T-helper 2 cell treated with Interferon-gamma antibody and Interleukin-4, amounts not matched to agents 100 ng/mL and 5 ng/mL, for 36 hours (primary cell): ENCODE measurements at regions not wholly inside any gene's neighbourhood (a gene's known extent, or its start where the extent isn't known, plus 50 kb on each side); places are given as distances from the start of the nearest gene placed in this dataset.

Experiments
- intact Hi-C: fragments of 100-400 bp; cut with micrococcal nuclease; formaldehyde crosslinking; loops from one replicate; pipeline ENCODE4 v1.15.1; 2023

DNA sequence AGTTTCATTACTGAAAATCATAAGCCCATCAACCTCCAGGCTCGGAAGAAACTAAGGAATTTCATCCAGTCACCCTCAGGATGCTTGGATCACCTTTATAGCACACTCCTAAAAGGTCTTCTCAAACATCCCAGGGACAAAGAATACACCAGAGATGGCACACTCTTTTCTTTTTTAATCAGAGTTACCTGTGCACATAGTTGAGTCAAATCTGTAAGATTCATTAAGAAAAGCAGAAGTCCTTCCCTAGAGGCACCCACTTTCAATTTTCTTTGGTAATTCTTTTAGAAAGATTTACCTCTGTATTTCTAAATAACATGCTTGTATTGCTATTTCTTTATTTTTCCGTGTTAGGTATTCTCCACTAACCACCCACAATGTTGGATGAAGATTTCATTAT lies 50.6 kb upstream of the IL6 start:
- intact Hi-C loops = loop anchor here (5.0 kb wide), 2 partner anchors 34 to 51 kb away; partner anchors contain the start of gene IL6

DNA sequence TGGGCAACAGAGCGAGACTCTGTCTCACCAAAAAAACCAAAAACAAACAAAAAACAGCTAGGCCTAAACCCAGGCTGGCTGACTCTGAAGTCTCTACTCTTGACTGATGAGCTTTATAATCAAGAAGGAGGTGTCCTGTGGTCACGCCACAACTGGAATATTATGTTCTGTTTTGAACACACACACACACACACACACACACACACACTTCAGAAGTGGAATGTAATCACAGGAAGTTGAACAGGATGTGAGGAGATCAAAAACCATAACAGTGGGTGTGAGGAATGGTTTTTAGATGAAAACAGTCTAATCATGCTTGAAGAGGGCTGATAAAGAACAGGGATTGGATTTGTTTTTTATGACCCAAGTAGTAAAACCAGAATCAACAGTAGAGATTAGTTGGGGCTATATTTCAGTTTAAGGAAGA lies 51.1 kb upstream of the IL6 start:
- intact Hi-C loops = loop anchor here (5.0 kb wide), 2 partner anchors 34 to 51 kb away; partner anchors contain the start of gene IL6

- intact Hi-C loops = loop anchor here (5.0 kb wide), 2 partner anchors 33 to 52 kb away; partner anchors contain the start of gene IL6
Measured at GRCh38 chr7:22675421-22675820, 51.6 kb upstream of the IL6 start.

DNA sequence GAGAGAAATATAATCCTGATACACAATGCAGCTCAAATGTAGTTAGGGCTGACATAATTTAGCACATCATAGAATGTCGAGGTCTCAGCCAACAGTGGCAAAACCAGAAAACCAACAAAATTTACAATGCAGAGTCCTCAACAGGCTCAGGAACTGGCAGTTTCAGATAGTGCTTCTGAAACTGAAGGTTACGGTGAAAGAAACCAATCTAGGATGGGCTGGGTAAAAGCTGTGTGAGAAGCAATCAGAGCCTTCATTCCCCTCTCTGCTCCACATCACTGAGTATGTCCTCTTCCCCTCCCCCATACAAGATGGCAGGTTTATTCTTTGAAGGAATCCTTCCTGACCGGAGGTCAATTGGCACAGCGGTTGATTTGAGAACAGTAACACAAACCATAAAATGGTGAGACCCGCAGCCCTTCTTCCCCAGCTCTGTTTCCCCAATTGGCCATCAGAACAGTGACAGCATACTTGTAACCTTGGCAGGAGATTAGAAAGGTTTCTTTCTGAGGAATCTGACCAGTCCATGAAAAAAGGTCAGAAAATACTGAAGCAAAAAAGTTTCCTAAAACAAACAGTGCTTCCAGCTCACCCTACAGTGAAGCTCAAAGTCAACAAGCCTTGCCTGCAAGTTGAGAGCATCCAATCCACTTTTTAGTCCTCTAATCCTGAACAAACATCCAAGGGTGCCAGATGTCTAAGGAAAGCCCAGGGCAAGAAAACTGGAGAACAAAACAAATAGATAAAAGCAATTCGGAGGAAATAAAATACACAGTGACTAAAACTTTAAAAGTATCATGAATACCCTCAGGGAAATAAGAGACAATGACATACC lies 53.9 kb upstream of the IL6 start:
- intact Hi-C loops = no loop called here

- intact Hi-C loops = no loop called here
Measured at GRCh38 chr7:22671177-22671879, 55.7 kb upstream of the IL6 start.

- intact Hi-C loops = no loop called here
Measured at GRCh38 chr7:22670422-22670815, 56.6 kb upstream of the IL6 start.

- intact Hi-C loops = no loop called here
Measured at GRCh38 chr7:22669692-22670421, 57.1 kb upstream of the IL6 start.

GRCh38 chr7:22668971-22669401 lies 58.0 kb upstream of the IL6 start:
- intact Hi-C loops = no loop called here

- intact Hi-C loops = no loop called here
Measured at GRCh38 chr7:22667562-22668239, 59.3 kb upstream of the IL6 start.

DNA sequence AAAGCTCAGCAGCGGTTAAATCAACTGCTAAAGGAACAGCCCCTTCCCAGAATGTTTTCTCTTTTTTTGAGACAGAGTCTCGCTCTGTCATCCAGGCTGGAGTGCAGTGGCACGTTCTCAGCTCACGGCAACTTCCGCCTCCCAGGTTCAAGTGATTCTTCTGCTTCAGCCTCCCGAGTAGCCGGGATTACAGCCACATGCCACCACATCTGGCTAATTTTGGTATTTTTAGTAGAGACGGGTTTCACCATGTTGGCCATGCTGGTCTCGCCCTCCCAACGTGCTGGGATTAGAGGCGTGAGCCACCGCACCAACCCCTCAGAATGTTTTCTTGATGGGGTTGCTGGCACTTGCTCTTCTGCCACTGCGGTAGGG lies 59.8 kb upstream of the IL6 start:
- intact Hi-C loops = no loop called here

GRCh38 chr7:22666732-22667131 lies 60.3 kb upstream of the IL6 start:
- intact Hi-C loops = no loop called here

GRCh38 chr7:22665923-22666322 lies 61.1 kb upstream of the IL6 start:
- intact Hi-C loops = no loop called here

DNA sequence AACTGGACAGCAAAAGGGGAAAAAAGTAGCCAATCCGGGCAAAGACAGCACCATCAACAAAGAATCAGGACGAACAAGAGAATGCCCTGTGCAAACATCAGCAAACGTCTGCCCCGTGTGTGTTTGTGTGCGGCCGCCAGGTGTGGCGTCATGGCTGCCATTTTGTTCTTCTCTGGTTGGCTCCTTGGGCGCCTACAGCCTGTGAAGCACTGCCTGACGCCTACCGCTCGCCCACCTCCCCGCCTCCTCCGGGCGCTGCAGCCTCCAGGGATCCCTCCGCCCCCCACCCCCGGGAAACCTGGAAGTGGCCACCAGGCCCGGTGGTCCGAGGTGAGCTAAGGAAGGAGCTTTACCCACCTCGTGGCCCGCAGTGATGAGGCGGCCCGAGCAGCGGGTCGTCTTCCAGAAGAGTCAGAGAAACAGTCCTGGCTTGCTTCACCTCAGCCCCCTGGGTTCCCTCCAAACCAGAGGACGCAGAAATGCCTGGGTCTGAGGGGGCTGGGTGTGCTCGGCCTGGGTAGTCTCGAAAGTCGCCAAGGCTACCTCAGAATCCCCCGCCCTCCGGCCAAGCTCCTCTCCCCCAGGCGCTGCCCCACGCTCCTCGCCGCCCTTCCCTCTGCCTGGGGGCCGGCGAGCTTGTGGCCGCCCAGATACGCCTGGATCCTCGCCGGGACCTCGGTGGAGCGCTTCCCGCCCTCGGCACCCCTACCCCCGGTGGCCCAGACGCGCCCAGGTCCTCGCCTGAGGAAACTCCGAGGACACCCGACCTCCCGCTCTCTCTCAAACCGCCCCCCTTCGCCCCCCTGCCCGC lies 61.8 kb upstream of the IL6 start:
- intact Hi-C loops = loop anchor here (5.0 kb wide), 2 partner anchors 32 to 103 kb away; no protein-coding TSS in a partner anchor

DNA sequence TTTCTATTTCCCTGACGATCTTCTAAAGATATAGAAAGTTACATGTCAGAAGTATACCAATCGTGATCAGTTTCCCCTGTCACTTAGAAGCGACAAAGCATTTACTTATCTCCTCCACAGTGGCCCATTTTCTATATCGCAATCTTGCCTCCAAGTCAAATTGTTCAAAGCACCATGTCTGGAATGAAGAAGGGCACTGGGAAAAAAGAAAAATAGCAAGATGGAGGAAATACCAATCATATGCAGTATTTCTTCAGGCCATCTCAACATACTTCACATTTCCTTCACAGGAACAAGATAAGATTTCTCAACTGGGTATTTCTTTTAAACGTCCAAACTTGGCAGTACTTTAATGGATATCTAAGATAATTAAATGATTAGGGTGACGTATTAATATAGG lies 63.3 kb upstream of the IL6 start:
- intact Hi-C loops = loop anchor here (5.0 kb wide), 2 partner anchors 34 to 101 kb away; no protein-coding TSS in a partner anchor

DNA sequence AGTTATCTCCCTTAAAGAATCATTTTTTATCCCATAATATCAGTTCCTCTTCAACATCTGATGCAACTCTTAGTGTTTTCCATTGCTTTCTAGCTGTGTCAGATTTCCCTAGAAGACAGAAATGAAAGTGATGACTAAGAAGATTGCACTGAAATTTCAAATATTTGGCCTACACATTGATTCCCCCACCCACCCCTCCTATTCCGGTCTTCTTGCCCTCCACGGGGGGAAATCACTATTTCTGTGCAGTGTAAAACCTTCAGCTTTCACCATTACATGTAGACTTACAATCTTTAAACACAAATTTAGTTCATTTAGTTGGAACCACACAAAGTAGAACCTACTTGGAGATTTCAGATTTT lies 63.7 kb upstream of the IL6 start:
- intact Hi-C loops = loop anchor here (5.0 kb wide), 2 partner anchors 34 to 101 kb away; no protein-coding TSS in a partner anchor

DNA sequence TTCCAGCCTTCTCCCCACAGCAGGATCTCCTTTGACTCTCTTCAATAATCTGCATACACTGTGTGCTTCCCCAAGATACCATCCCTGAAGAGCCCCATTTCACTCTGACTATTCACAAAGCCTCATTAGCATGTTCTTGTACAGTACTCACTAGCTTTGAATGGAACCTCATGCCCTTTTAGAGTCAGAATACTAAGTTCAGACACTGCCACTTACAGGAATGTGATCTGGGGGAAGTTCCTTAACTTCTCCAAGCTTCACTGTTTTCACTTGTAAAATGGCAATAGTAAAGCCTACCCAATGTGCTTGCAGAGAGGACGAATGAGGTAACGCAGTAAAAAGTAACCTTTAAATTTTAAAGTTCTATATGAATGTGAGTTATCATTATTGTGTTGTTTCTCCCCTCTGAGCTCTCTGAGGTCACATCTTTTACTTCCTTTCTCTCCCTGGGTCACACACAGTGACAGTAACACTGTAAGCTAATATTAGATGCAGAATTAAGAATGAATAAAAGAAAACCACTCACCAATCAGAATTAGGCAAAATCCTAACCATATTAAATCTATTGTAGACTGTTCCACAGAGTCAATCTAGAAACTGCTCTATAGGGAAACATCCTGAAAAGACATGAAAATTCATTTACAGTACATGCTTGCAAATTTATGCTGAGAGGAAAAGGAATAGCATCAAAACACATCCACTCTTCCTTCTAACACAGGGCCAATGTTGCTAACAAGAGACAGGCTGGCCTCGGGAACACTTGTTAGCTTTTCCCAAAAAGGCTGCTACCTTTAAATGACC lies 64.2 kb upstream of the IL6 start:
- intact Hi-C loops = loop anchor here (5.0 kb wide), 2 partner anchors 35 to 100 kb away; no protein-coding TSS in a partner anchor

DNA sequence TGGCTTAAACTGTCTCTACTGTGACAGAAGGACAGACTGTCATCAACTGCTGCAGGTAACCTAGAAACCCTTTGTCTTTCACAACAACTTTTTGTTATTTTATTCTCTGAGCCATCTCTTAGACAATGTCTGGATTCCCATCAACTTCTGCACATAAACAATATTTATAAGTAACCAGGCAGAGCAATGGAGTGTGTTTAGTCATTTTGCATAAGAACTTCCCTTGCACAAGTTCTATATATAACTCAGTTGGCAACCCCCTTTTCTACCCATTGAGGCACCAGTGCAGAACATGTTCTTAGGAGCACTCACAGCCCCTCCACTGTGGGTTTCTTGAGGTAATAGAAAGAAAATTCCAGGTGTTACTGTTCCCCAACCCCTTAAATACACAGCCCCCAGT lies 65.0 kb upstream of the IL6 start:
- intact Hi-C loops = loop anchor here (5.0 kb wide), 2 partner anchors 35 to 100 kb away; no protein-coding TSS in a partner anchor

- intact Hi-C loops = loop anchor here (5.0 kb wide), 2 partner anchors 37 to 98 kb away; no protein-coding TSS in a partner anchor
Measured at GRCh38 chr7:22660732-22661131, 66.3 kb upstream of the IL6 start.

DNA sequence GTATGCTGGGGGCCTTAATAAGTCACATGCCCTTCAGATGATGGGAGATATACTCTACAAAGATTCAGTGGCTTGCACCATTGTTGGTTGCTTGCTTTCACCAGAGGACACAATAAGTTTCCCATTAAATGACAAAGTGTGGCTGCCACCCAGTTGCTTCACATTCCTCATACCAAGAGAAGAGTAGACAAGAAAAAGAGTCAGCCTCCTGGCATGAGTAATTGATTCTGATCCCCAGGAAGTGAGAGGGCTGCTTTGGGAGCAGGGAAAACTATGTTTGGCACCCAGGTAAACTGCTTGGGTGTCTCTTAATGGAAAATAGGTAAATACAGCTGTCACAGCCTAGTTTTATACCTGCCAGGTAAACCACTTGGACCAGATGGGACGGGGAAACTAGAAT lies 66.7 kb upstream of the IL6 start:
- intact Hi-C loops = loop anchor here (5.0 kb wide), 2 partner anchors 37 to 98 kb away; no protein-coding TSS in a partner anchor
